DOHH2 (cell line): ENCODE measurements at regions not wholly inside any gene's neighbourhood (a gene's known extent, or its start where the extent isn't known, plus 50 kb on each side); places are given as distances from the start of the nearest gene placed in this dataset.

Experiments used
- H3F3A ChIP-seq: fragments of 200-600 bp; sonication (generic), shearing (Covaris generic); 2 replicates; pipeline ENCODE4 v1.6.0; 2016; ENCODE audit warnings: antibody characterized with exemption, mild to moderate bottlenecking; ENCODE audit not compliant: control insufficient read depth, insufficient read depth
- H3K27ac ChIP-seq: fragments of 200-600 bp; sonication (generic); 2 replicates; pipeline ENCODE4 v1.5.1; 2014; ENCODE audit warnings: low read depth, mild to moderate bottlenecking, low read length, moderate library complexity
- H3K27me3 ChIP-seq: fragments of 200-600 bp; sonication (generic); 2 replicates; pipeline ENCODE4 v1.6.1; 2014; ENCODE audit warnings: mild to moderate bottlenecking, low read length, mixed read lengths; ENCODE audit not compliant: control insufficient read depth
- H3K36me3 ChIP-seq: fragments of 200-600 bp; sonication (generic); 2 replicates; pipeline ENCODE4 v1.6.1; 2014; ENCODE audit warnings: mild to moderate bottlenecking, low read length, moderate library complexity, mixed read lengths; ENCODE audit not compliant: control insufficient read depth
- H3K4me1 ChIP-seq: fragments of 200-600 bp; sonication (generic); 2 replicates; pipeline ENCODE4 v1.6.1; 2014; ENCODE audit warnings: mild to moderate bottlenecking, low read length, mixed read lengths; ENCODE audit not compliant: control insufficient read depth
- H3K4me2 ChIP-seq: fragments of 200-600 bp; sonication (generic); 2 replicates; pipeline ENCODE4 v1.6.0; 2014; ENCODE audit warnings: mild to moderate bottlenecking, low read length, moderate library complexity
- H3K4me3 ChIP-seq: fragments of 200-600 bp; sonication (generic); 2 replicates; pipeline ENCODE4 v1.5.1; 2014; ENCODE audit warnings: mild to moderate bottlenecking, low read length, mixed read lengths
- H3K79me2 ChIP-seq: fragments of 200-600 bp; sonication (generic); 2 replicates; pipeline ENCODE4 v1.6.1; 2014; ENCODE audit warnings: mild to moderate bottlenecking, low read length, mixed read lengths; ENCODE audit not compliant: control insufficient read depth
- H3K9me2 ChIP-seq: fragments of 200-600 bp; sonication (generic); replicated peaks from 2 replicates; pipeline ENCODE4 v1.6.1; 2014; ENCODE audit warnings: mild to moderate bottlenecking, low read length, mixed read lengths; ENCODE audit not compliant: control insufficient read depth
- H3K9me3 ChIP-seq: fragments of 200-600 bp; sonication (generic); 2 replicates; pipeline ENCODE4 v1.6.1; 2014; ENCODE audit warnings: antibody characterized with exemption, low read length, mixed read lengths; ENCODE audit not compliant: control insufficient read depth, insufficient read depth
- H4K20me1 ChIP-seq: fragments of 200-600 bp; sonication (generic); 2 replicates; pipeline ENCODE4 v1.6.0; 2014; ENCODE audit warnings: low read depth, mild to moderate bottlenecking, antibody characterized with exemption, low read length, moderate library complexity; ENCODE audit not compliant: control insufficient read depth, insufficient read depth
- EZH2phosphoT487 ChIP-seq: fragments of 200-600 bp; sonication (generic); IDR thresholded peaks from 2 replicates; pipeline ENCODE4 v1.6.1; 2017; ENCODE audit warnings: borderline replicate concordance, mild to moderate bottlenecking, antibody characterized with exemption, low read length, moderate library complexity, mixed read lengths
- TF ChIP-seq, protein P1 (sequence below): fragments of 200-600 bp; sonication (generic); IDR thresholded peaks from one replicate; pipeline ENCODE4 v1.5.1; 2014; ENCODE audit warnings: antibody characterized with exemption, mild to moderate bottlenecking, low read depth, low read length; ENCODE audit not compliant: poor library complexity, severe bottlenecking

DNA sequence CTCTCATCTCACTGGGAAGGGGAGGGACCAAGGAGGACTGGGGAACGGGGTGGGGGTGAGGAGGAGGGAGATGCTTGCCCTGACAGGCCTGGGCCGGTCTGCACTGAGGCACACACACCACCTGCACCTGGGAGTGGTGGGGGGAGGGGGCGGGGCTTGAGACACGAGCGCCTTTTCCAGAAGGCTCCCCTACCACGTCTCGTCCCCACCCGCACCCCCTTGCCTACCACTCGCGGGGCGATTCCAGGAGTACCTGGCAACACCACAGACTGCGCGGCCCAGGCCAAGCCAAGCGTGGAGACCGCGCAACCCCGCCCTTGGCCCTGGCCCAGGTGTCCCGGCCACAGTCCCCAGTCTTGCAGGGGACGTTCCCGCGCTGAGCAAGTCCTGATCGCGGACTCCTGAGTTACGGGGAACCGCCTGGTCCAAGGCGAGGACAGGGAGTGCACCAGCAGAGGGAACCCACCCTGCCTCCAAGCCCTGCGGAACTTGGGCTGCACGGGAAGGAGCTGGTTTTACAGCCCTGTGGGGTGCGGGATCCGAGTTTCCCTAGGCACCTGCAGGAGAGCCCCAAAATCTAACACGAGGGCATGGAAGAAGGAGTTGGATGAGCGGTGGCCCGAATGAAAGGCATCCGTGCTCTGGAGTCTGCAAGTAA is 68.1 kb upstream of the SH3GL3 start:
- Histone ChIP-seq H3K9me3 (no peaks in the 10 kb centered on the region), H3K4me2 (no peak overlapping the region), H3K4me1 (no peaks in the 10 kb centered on the region), H3K79me2 (no peaks in the 10 kb centered on the region), H3K27me3 (no peaks in the 10 kb centered on the region), H3K4me3 (no peak overlapping the region), H4K20me1 (no peaks in the 10 kb centered on the region), H3K36me3 (no peaks in the 10 kb centered on the region), H3K27ac (no peak overlapping the region), H3K9me2 (no peaks in the 10 kb centered on the region), H3F3A (no peaks in the 10 kb centered on the region)
- TF ChIP-seq EZH2phosphoT487: no peak
- TF ChIP-seq, protein P1, sequence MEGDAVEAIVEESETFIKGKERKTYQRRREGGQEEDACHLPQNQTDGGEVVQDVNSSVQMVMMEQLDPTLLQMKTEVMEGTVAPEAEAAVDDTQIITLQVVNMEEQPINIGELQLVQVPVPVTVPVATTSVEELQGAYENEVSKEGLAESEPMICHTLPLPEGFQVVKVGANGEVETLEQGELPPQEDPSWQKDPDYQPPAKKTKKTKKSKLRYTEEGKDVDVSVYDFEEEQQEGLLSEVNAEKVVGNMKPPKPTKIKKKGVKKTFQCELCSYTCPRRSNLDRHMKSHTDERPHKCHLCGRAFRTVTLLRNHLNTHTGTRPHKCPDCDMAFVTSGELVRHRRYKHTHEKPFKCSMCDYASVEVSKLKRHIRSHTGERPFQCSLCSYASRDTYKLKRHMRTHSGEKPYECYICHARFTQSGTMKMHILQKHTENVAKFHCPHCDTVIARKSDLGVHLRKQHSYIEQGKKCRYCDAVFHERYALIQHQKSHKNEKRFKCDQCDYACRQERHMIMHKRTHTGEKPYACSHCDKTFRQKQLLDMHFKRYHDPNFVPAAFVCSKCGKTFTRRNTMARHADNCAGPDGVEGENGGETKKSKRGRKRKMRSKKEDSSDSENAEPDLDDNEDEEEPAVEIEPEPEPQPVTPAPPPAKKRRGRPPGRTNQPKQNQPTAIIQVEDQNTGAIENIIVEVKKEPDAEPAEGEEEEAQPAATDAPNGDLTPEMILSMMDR: no peak

DNA sequence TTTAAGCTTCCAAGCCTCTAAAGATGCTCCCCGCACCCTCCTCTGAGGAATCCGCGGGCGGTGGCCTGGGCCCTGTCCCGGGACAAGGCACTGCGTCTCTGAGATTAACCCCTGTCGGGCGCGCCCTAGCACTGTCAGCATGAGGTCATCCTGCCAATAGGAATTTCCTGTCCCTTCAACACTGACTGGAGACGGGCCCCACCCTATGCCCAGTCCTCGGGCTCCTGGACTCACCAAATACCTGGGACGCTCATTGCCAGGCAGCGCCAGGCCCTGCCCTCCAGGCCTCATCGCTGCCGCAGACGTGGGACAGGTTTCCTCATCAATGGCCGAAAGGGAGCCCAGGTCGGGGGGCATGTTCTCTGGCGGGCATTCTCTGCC is 67.6 kb upstream of the SH3GL3 start:
- TF ChIP-seq, protein P1: no peak
- no peak for TF ChIP-seq EZH2phosphoT487
- Histone ChIP-seq H3K9me2 (no peaks in the 10 kb centered on the region), H3K9me3 (no peaks in the 10 kb centered on the region), H3K4me1 (no peaks in the 10 kb centered on the region), H3K27me3 (no peaks in the 10 kb centered on the region), H3K4me2 (no peak overlapping the region), H3K27ac (no peak overlapping the region), H3K36me3 (no peaks in the 10 kb centered on the region), H4K20me1 (no peaks in the 10 kb centered on the region), H3F3A (no peaks in the 10 kb centered on the region), H3K79me2 (no peaks in the 10 kb centered on the region), H3K4me3 (no peak overlapping the region)

GRCh38 chr15:83380059-83380458 is 67.1 kb upstream of the SH3GL3 start:
- Histone ChIP-seq H3F3A (no peaks in the 10 kb centered on the region), H3K36me3 (no peaks in the 10 kb centered on the region), H4K20me1 (no peaks in the 10 kb centered on the region), H3K4me3 (no peak overlapping the region), H3K4me1 (no peaks in the 10 kb centered on the region), H3K4me2 (no peak overlapping the region), H3K27ac (no peak overlapping the region), H3K79me2 (no peaks in the 10 kb centered on the region), H3K9me2 (no peaks in the 10 kb centered on the region), H3K9me3 (no peaks in the 10 kb centered on the region), H3K27me3 (no peaks in the 10 kb centered on the region)
- TF ChIP-seq EZH2phosphoT487: no peak
- TF ChIP-seq, protein P1: no peak
